22Rv1 (cell line): ENCODE measurements at regions not wholly inside any gene's neighbourhood (a gene's known extent, or its start where the extent isn't known, plus 50 kb on each side); places are given as distances from the start of the nearest gene placed in this dataset.

Source experiments
- H3K27ac ChIP-seq: fragments of 450-650 bp; 2 replicates; pipeline ENCODE4 v1.5.1; 2017
- CTCF ChIP-seq: fragments of 450-650 bp; IDR thresholded peaks from 2 replicates; pipeline ENCODE4 v1.5.1; 2017; ENCODE audit warnings: mild to moderate bottlenecking
- ZFX ChIP-seq: fragments of 450-650 bp; IDR thresholded peaks from 2 replicates; pipeline ENCODE4 v1.6.1; 2017; ENCODE audit warnings: antibody characterized with exemption, borderline replicate concordance

GRCh38 chr1:199357599-199357998 lies 669.9 kb upstream of the NR5A2 start:
- TF ChIP-seq CTCF (no peak), ZFX (no peak)
- no peak overlapping the region for H3K27ac ChIP-seq

- TF ChIP-seq CTCF (no peak), ZFX (no peak)
- H3K27ac ChIP-seq, result no peak overlapping the region
These were observed 664.5 kb upstream of the NR5A2 start for GRCh38 chr1:199362996-199363395.

GRCh38 chr1:199373139-199373538 lies 654.4 kb upstream of the NR5A2 start:
- no peak overlapping the region for H3K27ac ChIP-seq
- no peak for TF ChIP-seq CTCF
- TF ChIP-seq ZFX, result no peak

- no peak overlapping the region for H3K27ac ChIP-seq
- no peak for TF ChIP-seq CTCF
These were observed 650.3 kb upstream of the NR5A2 start for GRCh38 chr1:199377211-199377610.

- H3K27ac ChIP-seq, result no peak overlapping the region
- TF ChIP-seq CTCF (no peak), ZFX (no peak)
These were observed 643.7 kb upstream of the NR5A2 start for GRCh38 chr1:199383793-199384192.

GRCh38 chr1:199394856-199395255 lies 632.7 kb upstream of the NR5A2 start:
- TF ChIP-seq CTCF, result no peak
- no peak for TF ChIP-seq ZFX

GRCh38 chr1:199396456-199396855 lies 631.1 kb upstream of the NR5A2 start:
- no peak overlapping the region for H3K27ac ChIP-seq
- TF ChIP-seq CTCF, result no peak

More at GRCh38 chr1:199394856-199395255, 632.7 kb upstream of the NR5A2 start:
- H3K27ac ChIP-seq, result no peak overlapping the region
